ENCODE measurements at regions not wholly inside any gene's neighbourhood (a gene's known extent, or its start where the extent isn't known, plus 50 kb on each side); places are given as distances from the start of the nearest gene placed in this dataset.

GRCh38 chr11:45086526-45086925 lies 59.9 kb upstream of the PRDM11 start:
- Histone ChIP-seq H3K4me1 (ENCODE audit: insufficient read depth, poor library complexity, severe bottlenecking) (peaks cover 17% of the 10 kb centered on the region), H3K36me3 (ENCODE audit: low read depth) (no peaks in the 10 kb centered on the region), H3K27me3 (ENCODE audit: insufficient read depth, poor library complexity, severe bottlenecking) (no peaks in the 10 kb centered on the region), H3K4me3 (ENCODE audit: severe bottlenecking) (no peak overlapping the region), H3K27ac (ENCODE audit: poor library complexity, severe bottlenecking) (no peak overlapping the region), H3K9me3 (ENCODE audit: severe bottlenecking) (no peaks in the 10 kb centered on the region)
- ATAC-seq (ENCODE audit: low read depth) (no peak), DNase-seq (ENCODE audit: low spot score) (no peak)
- TF ChIP-seq CTCF (IDR thresholded peaks at IDR 0.05; ENCODE audit: poor library complexity, severe bottlenecking), result no peak

- no peak overlapping the region for H3K4me3 ChIP-seq (ENCODE audit: severe bottlenecking)
- ATAC-seq (ENCODE audit: low read depth) (no peak), DNase-seq (ENCODE audit: low spot score) (no peak)
- H3K36me3 ChIP-seq (ENCODE audit: low read depth), result no peaks in the 10 kb centered on the region
- H3K9me3 ChIP-seq (ENCODE audit: severe bottlenecking), result no peaks in the 10 kb centered on the region
- peaks cover 21% of the 10 kb centered on the region for H3K4me1 ChIP-seq (ENCODE audit: insufficient read depth, poor library complexity, severe bottlenecking)
- no peak for TF ChIP-seq CTCF (IDR thresholded peaks at IDR 0.05; ENCODE audit: poor library complexity, severe bottlenecking)
- no peak overlapping the region for H3K27ac ChIP-seq (ENCODE audit: poor library complexity, severe bottlenecking)
- no peaks in the 10 kb centered on the region for H3K27me3 ChIP-seq (ENCODE audit: insufficient read depth, poor library complexity, severe bottlenecking)
Observed at GRCh38 chr11:45087086-45087899, 59.1 kb upstream of the PRDM11 start.

- Histone ChIP-seq H3K4me3 (ENCODE audit: severe bottlenecking) (no peak overlapping the region), H3K36me3 (ENCODE audit: low read depth) (no peaks in the 10 kb centered on the region), H3K27ac (ENCODE audit: poor library complexity, severe bottlenecking) (no peak overlapping the region), H3K27me3 (ENCODE audit: insufficient read depth, poor library complexity, severe bottlenecking) (no peaks in the 10 kb centered on the region), H3K4me1 (ENCODE audit: insufficient read depth, poor library complexity, severe bottlenecking) (peaks cover 24% of the 10 kb centered on the region), H3K9me3 (ENCODE audit: severe bottlenecking) (no peaks in the 10 kb centered on the region)
- ATAC-seq (ENCODE audit: low read depth) (no peak), DNase-seq (ENCODE audit: low spot score) (no peak)
- TF ChIP-seq CTCF (IDR thresholded peaks at IDR 0.05; ENCODE audit: poor library complexity, severe bottlenecking), result no peak
Observed at GRCh38 chr11:45087900-45088160, 58.6 kb upstream of the PRDM11 start.

GRCh38 chr11:45089251-45089650 lies 57.2 kb upstream of the PRDM11 start:
- Histone ChIP-seq H3K27ac (ENCODE audit: poor library complexity, severe bottlenecking) (peak overlapping the region; percentile 85), H3K4me1 (ENCODE audit: insufficient read depth, poor library complexity, severe bottlenecking) (peaks cover 27% of the 10 kb centered on the region), H3K9me3 (ENCODE audit: severe bottlenecking) (no peaks in the 10 kb centered on the region), H3K4me3 (ENCODE audit: severe bottlenecking) (no peak overlapping the region), H3K36me3 (ENCODE audit: low read depth) (no peaks in the 10 kb centered on the region), H3K27me3 (ENCODE audit: insufficient read depth, poor library complexity, severe bottlenecking) (no peaks in the 10 kb centered on the region)
- no peak for TF ChIP-seq CTCF (IDR thresholded peaks at IDR 0.05; ENCODE audit: poor library complexity, severe bottlenecking)
- DNase-seq (ENCODE audit: low spot score) (no peak), ATAC-seq (ENCODE audit: low read depth) (peak; percentile 79)

Measured in RWPE2 (cell line).